Testis (tissue), 2 donors: ENCODE measurements at regions not wholly inside any gene's neighbourhood (a gene's known extent, or its start where the extent isn't known, plus 50 kb on each side); places are given as distances from the start of the nearest gene placed in this dataset.

Experiments used
- DNase-seq: peaks from one replicate; pipeline ENCODE4 v3.0.0-alpha.2; 2019
- H3K27ac ChIP-seq, 2 donors: fragments of 200-600 bp; sonication (generic); one replicate each; pipeline ENCODE4 v1.5.1; 2019
- H3K27me3 ChIP-seq: fragments of 200-600 bp; sonication (generic); one replicate; pipeline ENCODE4 v1.5.1; 2019
- H3K36me3 ChIP-seq: fragments of 200-600 bp; sonication (generic); one replicate; pipeline ENCODE4 v1.5.1; 2017; ENCODE audit warnings: low read depth; ENCODE audit errors: missing control alignments
- H3K4me1 ChIP-seq: fragments of 200-600 bp; sonication (generic); one replicate; pipeline ENCODE4 v1.5.1; 2019
- H3K4me3 ChIP-seq, 2 donors: fragments of 200-600 bp; sonication (generic); one replicate each; pipeline ENCODE4 v1.5.1; 2017 to 2019
- H3K9me3 ChIP-seq: fragments of 200-600 bp; sonication (generic); one replicate; pipeline ENCODE4 v1.5.1; 2017
- CTCF ChIP-seq, 3 experiments: fragments of 450-650 bp in 2 of 3; fragments of 200-600 bp in 1 of 3; sonication (generic) in 1 of 3; IDR thresholded peaks; one replicate each; pipeline ENCODE4 v1.5.1; 2016 to 2019; ENCODE audit warnings: antibody characterized with exemption in 3 of 3, mild to moderate bottlenecking in 2 of 3, moderate library complexity in 1 of 3
- POLR2A ChIP-seq: fragments of 450-650 bp; IDR thresholded peaks from one replicate; pipeline ENCODE4 v1.6.1; 2017; ENCODE audit warnings: antibody characterized with exemption, mild to moderate bottlenecking, moderate library complexity
- WGBS, 2 donors: methylation state at CpG; one replicate each; pipeline ENCODE4 v1.1.5; 2018; 5-methylcytosine and 5-hydroxymethylcytosine counted together
- intact Hi-C: fragments of 100-400 bp; cut with DNase I; formaldehyde crosslinking; loops from one replicate; pipeline ENCODE4 v1.15.1; 2023; ENCODE audit warnings: low total_unique reads

- 93 to 97% methylated on average over 2 of the region's 2 CpGs for WGBS, 2 donors
- Histone ChIP-seq H3K36me3 (no peaks in the 10 kb centered on the region), H3K4me3 (no peak overlapping the region), H3K4me1 (no peaks in the 10 kb centered on the region), H3K27me3 (no peaks in the 10 kb centered on the region), H3K27ac (no peak overlapping the region), H3K9me3 (no peaks in the 10 kb centered on the region)
- no peak for DNase-seq
- intact Hi-C loops = no loop called here
- TF ChIP-seq POLR2A (no peak), CTCF (IDR thresholded peaks at IDR 0.05) (no peak)
Measured at GRCh38 chr1:195122497-195122896, 1485.7 kb downstream of the KCNT2 start.

- Histone ChIP-seq H3K4me1 (no peaks in the 10 kb centered on the region), H3K27me3 (no peaks in the 10 kb centered on the region), H3K36me3 (no peaks in the 10 kb centered on the region), H3K4me3 (no peak overlapping the region), H3K27ac (no peak overlapping the region), H3K9me3 (no peaks in the 10 kb centered on the region)
- DNase-seq = no peak
- intact Hi-C loops = no loop called here
- TF ChIP-seq POLR2A (no peak), CTCF (IDR thresholded peaks at IDR 0.05) (no peak)
Measured at GRCh38 chr1:195113471-195113870, 1494.8 kb downstream of the KCNT2 start.

GRCh38 chr1:195105773-195106172 lies 1502.5 kb downstream of the KCNT2 start:
- 62 to 85% methylated on average over 2 of the region's 2 CpGs for WGBS, 2 donors
- no peak for DNase-seq
- intact Hi-C loops = no loop called here

GRCh38 chr1:195105281-195105680 lies 1503.0 kb downstream of the KCNT2 start:
- Histone ChIP-seq H3K4me1 (no peaks in the 10 kb centered on the region), H3K27me3 (no peaks in the 10 kb centered on the region), H3K36me3 (no peaks in the 10 kb centered on the region), H3K4me3 (no peak overlapping the region), H3K27ac (no peak overlapping the region), H3K9me3 (no peaks in the 10 kb centered on the region)
- 62 to 100% methylated on average over 1 to 2 of the region's 2 CpGs for WGBS, 2 donors
- no peak for TF ChIP-seq POLR2A
- TF ChIP-seq CTCF (IDR thresholded peaks at IDR 0.05) = no peak
- intact Hi-C loops = no loop called here
- no peak for DNase-seq

More at GRCh38 chr1:195105773-195106172, 1502.5 kb downstream of the KCNT2 start:
- Histone ChIP-seq H3K27ac (no peak overlapping the region), H3K36me3 (no peaks in the 10 kb centered on the region), H3K4me1 (no peaks in the 10 kb centered on the region), H3K9me3 (no peaks in the 10 kb centered on the region), H3K4me3 (no peak overlapping the region), H3K27me3 (no peaks in the 10 kb centered on the region)
- TF ChIP-seq CTCF (IDR thresholded peaks at IDR 0.05) (no peak), POLR2A (no peak)

GRCh38 chr1:195097316-195097715 lies 1510.9 kb downstream of the KCNT2 start:
- no peaks in the 10 kb centered on the region for H3K27me3 ChIP-seq
- intact Hi-C loops = no loop called here
- WGBS, 2 donors = 89 to 100% methylated on average over 2 to 4 of the region's 4 CpGs
- no peaks in the 10 kb centered on the region for H3K36me3 ChIP-seq
- H3K27ac ChIP-seq = no peak overlapping the region
- TF ChIP-seq CTCF (IDR thresholded peaks at IDR 0.05) = no peak
- TF ChIP-seq POLR2A = no peak
- no peak overlapping the region for H3K4me3 ChIP-seq
- H3K4me1 ChIP-seq = no peaks in the 10 kb centered on the region
- no peak for DNase-seq
- no peaks in the 10 kb centered on the region for H3K9me3 ChIP-seq
